GM10248 (cell line): ENCODE measurements at regions not wholly inside any gene's neighbourhood (a gene's known extent, or its start where the extent isn't known, plus 50 kb on each side); places are given as distances from the start of the nearest gene placed in this dataset.

Experiments
- CTCF ChIA-PET: fragments of 300-600 bp; sonication (Branson Sonifier 250); formaldehyde crosslinking; extraction: SDS; loops from one replicate; lab custom pipeline; 2021; ENCODE audit warnings: antibody characterized with exemption; lab: Yijun Ruan, JAX
- POLR2A ChIA-PET: fragments of 350-650 bp; sonication (Branson Sonifier 250); formaldehyde crosslinking; extraction: SDS; loops from one replicate; lab custom pipeline; 2020; ENCODE audit warnings: antibody characterized with exemption; lab: Yijun Ruan, JAX
- DNase-seq: peaks from one replicate; pipeline ENCODE4 v3.0.0; 2012; ENCODE audit errors: extremely low spot score
- TF ChIP-seq, protein P1 (sequence below): IDR thresholded peaks from 2 replicates; pipeline ENCODE4 v1.5.1; 2012; ENCODE audit warnings: mild to moderate bottlenecking, low read depth; ENCODE audit errors: extremely low read depth, missing control alignments, control extremely low read depth

GRCh38 chr1:99146129-99146848 lies 118.0 kb upstream of the PLPPR4 start:
- no peak for DNase-seq
- CTCF ChIA-PET = no interaction called here
- POLR2A ChIA-PET = no interaction called here
- TF ChIP-seq, protein P1, sequence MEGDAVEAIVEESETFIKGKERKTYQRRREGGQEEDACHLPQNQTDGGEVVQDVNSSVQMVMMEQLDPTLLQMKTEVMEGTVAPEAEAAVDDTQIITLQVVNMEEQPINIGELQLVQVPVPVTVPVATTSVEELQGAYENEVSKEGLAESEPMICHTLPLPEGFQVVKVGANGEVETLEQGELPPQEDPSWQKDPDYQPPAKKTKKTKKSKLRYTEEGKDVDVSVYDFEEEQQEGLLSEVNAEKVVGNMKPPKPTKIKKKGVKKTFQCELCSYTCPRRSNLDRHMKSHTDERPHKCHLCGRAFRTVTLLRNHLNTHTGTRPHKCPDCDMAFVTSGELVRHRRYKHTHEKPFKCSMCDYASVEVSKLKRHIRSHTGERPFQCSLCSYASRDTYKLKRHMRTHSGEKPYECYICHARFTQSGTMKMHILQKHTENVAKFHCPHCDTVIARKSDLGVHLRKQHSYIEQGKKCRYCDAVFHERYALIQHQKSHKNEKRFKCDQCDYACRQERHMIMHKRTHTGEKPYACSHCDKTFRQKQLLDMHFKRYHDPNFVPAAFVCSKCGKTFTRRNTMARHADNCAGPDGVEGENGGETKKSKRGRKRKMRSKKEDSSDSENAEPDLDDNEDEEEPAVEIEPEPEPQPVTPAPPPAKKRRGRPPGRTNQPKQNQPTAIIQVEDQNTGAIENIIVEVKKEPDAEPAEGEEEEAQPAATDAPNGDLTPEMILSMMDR = no peak

GRCh38 chr1:99149952-99150351 lies 114.3 kb upstream of the PLPPR4 start:
- DNase-seq = no peak
- CTCF ChIA-PET = no interaction called here
- POLR2A ChIA-PET = no interaction called here
- TF ChIP-seq, protein P1 = no peak

DNA sequence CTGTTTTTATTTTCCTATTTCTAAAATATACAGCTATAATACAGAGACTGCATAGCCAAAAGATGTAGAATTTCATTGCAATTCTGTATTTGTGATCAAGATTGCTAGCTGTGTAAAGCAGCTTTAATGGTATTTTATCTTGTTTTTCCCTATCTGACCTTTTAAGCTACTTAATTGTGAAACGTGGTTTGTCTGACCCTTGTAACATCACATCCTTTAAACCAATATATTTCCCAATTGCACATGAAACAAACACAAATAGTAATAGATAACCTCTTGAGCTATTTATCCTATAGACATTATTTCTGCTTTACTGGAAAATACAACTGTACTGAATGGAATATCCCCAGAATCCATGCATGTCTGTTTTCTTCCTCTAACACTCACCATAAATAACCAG lies 112.2 kb upstream of the PLPPR4 start:
- DNase-seq = no peak
- POLR2A ChIA-PET = no interaction called here
- CTCF ChIA-PET = no interaction called here
- TF ChIP-seq, protein P1 = no peak

GRCh38 chr1:99163671-99164070 lies 100.6 kb upstream of the PLPPR4 start:
- DNase-seq = no peak
- CTCF ChIA-PET = no interaction called here
- TF ChIP-seq, protein P1 = no peak
- POLR2A ChIA-PET = no interaction called here

DNA sequence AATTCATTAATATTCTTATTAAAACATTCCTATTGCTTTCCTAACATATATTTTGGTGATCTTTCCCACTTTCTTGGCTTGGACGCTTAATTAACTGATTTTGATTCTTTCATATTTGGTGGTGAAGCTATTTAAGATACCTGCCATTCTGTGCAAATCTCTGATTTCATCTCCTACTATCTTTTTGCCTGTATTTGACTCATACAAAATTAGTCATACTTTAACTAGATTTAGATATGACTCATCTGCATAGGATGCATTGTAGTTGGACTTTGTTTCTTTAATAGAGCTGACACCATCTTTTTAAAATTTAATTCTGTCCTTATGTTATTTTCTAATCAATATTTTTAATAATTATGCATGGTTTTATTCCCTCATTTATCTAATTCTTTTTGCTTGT lies 93.8 kb upstream of the PLPPR4 start:
- CTCF ChIA-PET = no interaction called here
- no peak for DNase-seq
- POLR2A ChIA-PET = no interaction called here
- TF ChIP-seq, protein P1 = no peak

GRCh38 chr1:99171184-99171813 lies 93.0 kb upstream of the PLPPR4 start:
- TF ChIP-seq, protein P1 = no peak
- CTCF ChIA-PET = no interaction called here
- no peak for DNase-seq
- POLR2A ChIA-PET = no interaction called here
